Fibroblast of lung (primary cell): ENCODE measurements at regions not wholly inside any gene's neighbourhood (a gene's known extent, or its start where the extent isn't known, plus 50 kb on each side); places are given as distances from the start of the nearest gene placed in this dataset.
A peak's percentile ranks its signal among the peaks of the same experiment; 100 is the strongest.

Source experiments
- DNase-seq, 2 donors: peaks; one replicate each; pipeline versions ENCODE4 v3.0.0 to v3.0.0-alpha.2; 2010; ENCODE audit warnings: low read depth in 2 of 2
- H2AFZ ChIP-seq: 2 replicates; pipeline ENCODE4 v1.5.1; 2012; ENCODE audit warnings: low read length, control low read depth, inconsistent platforms
- H3K27ac ChIP-seq: 2 replicates; pipeline ENCODE4 v1.5.1; 2011; ENCODE audit warnings: low read length, control low read depth; ENCODE audit not compliant: insufficient read depth
- H3K27me3 ChIP-seq: 2 replicates; pipeline ENCODE4 v1.5.1; 2011; ENCODE audit warnings: mild to moderate bottlenecking, low read length; ENCODE audit not compliant: control insufficient read depth, insufficient read depth
- H3K36me3 ChIP-seq: 2 replicates; pipeline ENCODE4 v1.5.1; 2011; ENCODE audit warnings: low read length; ENCODE audit not compliant: control insufficient read depth, insufficient read depth
- H3K4me1 ChIP-seq: 2 replicates; pipeline ENCODE4 v1.5.1; 2011; ENCODE audit warnings: low read length; ENCODE audit not compliant: control insufficient read depth, insufficient read depth; ENCODE audit errors: extremely low read depth
- H3K4me2 ChIP-seq: 2 replicates; pipeline ENCODE4 v1.5.1; 2011; ENCODE audit warnings: low read length, control low read depth; ENCODE audit not compliant: insufficient read depth; ENCODE audit errors: extremely low read depth
- H3K4me3 ChIP-seq, 4 experiments: fragments of 200-600 bp in 1 of 4; sonication (generic) in 1 of 4; replicated peaks in 1 of 4; 2 replicates each; pipeline ENCODE4 v1.5.1; 2011 to 2016; ENCODE audit warnings: low read length in 4 of 4, low read depth in 3 of 4, mild to moderate bottlenecking in 3 of 4, control low read depth in 2 of 4, inconsistent platforms in 1 of 4, mixed read lengths in 1 of 4; ENCODE audit not compliant: insufficient read depth in 1 of 4; ENCODE audit errors: control extremely low read depth in 1 of 4
- H3K79me2 ChIP-seq: 2 replicates; pipeline ENCODE4 v1.5.1; 2012; ENCODE audit warnings: mild to moderate bottlenecking, low read length, inconsistent platforms; ENCODE audit not compliant: control insufficient read depth, insufficient read depth
- H3K9ac ChIP-seq: 2 replicates; pipeline ENCODE4 v1.5.1; 2011; ENCODE audit warnings: mild to moderate bottlenecking, low read length, control low read depth; ENCODE audit not compliant: insufficient read depth
- H3K9me3 ChIP-seq: 2 replicates; pipeline ENCODE4 v1.5.1; 2012; ENCODE audit warnings: low read depth, low read length; ENCODE audit not compliant: control insufficient read depth, insufficient read depth
- H4K20me1 ChIP-seq: 2 replicates; pipeline ENCODE4 v1.5.1; 2011; ENCODE audit warnings: low read length; ENCODE audit not compliant: control insufficient read depth, insufficient read depth; ENCODE audit errors: extremely low read depth
- CTCF ChIP-seq, 2 donors: IDR thresholded peaks in 1 of 2; conservative IDR thresholded peaks in 1 of 2; 1 replicate in 1 of 2; 2 replicates in 1 of 2; pipeline ENCODE4 v1.5.1; 2011 to 2012; ENCODE audit warnings: low read length in 2 of 2, control low read depth in 1 of 2, inconsistent platforms in 1 of 2, low read depth in 1 of 2, mild to moderate bottlenecking in 1 of 2
- EZH2 ChIP-seq: IDR thresholded peaks from 2 replicates; pipeline ENCODE4 v1.5.1; 2012; ENCODE audit warnings: low read length, control low read depth, mild to moderate bottlenecking; ENCODE audit errors: missing control alignments

- Histone ChIP-seq H3K9me3 (no peaks in the 10 kb centered on the region), H3K4me1 (no peaks in the 10 kb centered on the region), H3K4me2 (no peak overlapping the region), H2AFZ (no peak overlapping the region), H3K27ac (no peak overlapping the region), H3K9ac (no peak overlapping the region), H3K27me3 (no peaks in the 10 kb centered on the region), H3K36me3 (no peaks in the 10 kb centered on the region), H3K4me3 (no peak overlapping the region), H4K20me1 (no peaks in the 10 kb centered on the region), H3K79me2 (no peaks in the 10 kb centered on the region)
- TF ChIP-seq EZH2 = no peak
- TF ChIP-seq CTCF (conservative IDR thresholded peaks at IDR 0.05 in 1 of 2, IDR thresholded peaks at IDR 0.05 in 1 of 2; ENCODE audit: low read depth in 1 of 2, low read length in 2 of 2) = no peak
- no peak for DNase-seq
Measured at GRCh38 chr11:32273931-32274330, 161.4 kb downstream of the WT1 start.

- Histone ChIP-seq H3K4me3 (no peak overlapping the region), H3K9ac (no peak overlapping the region), H4K20me1 (no peaks in the 10 kb centered on the region), H3K9me3 (no peaks in the 10 kb centered on the region), H3K36me3 (no peaks in the 10 kb centered on the region), H3K4me2 (no peak overlapping the region), H3K27me3 (no peaks in the 10 kb centered on the region), H3K27ac (no peak overlapping the region), H3K4me1 (no peaks in the 10 kb centered on the region), H2AFZ (no peak overlapping the region), H3K79me2 (no peaks in the 10 kb centered on the region)
- no peak for TF ChIP-seq EZH2
- peak in 1 of 2 donors; percentile 17 for TF ChIP-seq CTCF (conservative IDR thresholded peaks at IDR 0.05 in 1 of 2, IDR thresholded peaks at IDR 0.05 in 1 of 2; ENCODE audit: low read depth in 1 of 2, low read length in 2 of 2)
- DNase-seq = no peak
Measured at GRCh38 chr11:32279672-32280071, 155.7 kb downstream of the WT1 start.

- Histone ChIP-seq H3K9me3 (no peaks in the 10 kb centered on the region), H3K4me3 (no peak overlapping the region), H3K36me3 (no peaks in the 10 kb centered on the region), H3K27ac (no peak overlapping the region), H3K27me3 (no peaks in the 10 kb centered on the region), H2AFZ (no peak overlapping the region), H3K79me2 (no peaks in the 10 kb centered on the region), H3K4me1 (no peaks in the 10 kb centered on the region), H4K20me1 (no peaks in the 10 kb centered on the region), H3K9ac (no peak overlapping the region), H3K4me2 (no peak overlapping the region)
- no peak for DNase-seq
- no peak for TF ChIP-seq EZH2
Measured at GRCh38 chr11:32280339-32280738, 155.0 kb downstream of the WT1 start.
